GM10248 (cell line): ENCODE measurements at regions not wholly inside any gene's neighbourhood (a gene's known extent, or its start where the extent isn't known, plus 50 kb on each side); places are given as distances from the start of the nearest gene placed in this dataset.

Source experiments
- CTCF ChIA-PET: fragments of 300-600 bp; sonication (Branson Sonifier 250); formaldehyde crosslinking; extraction: SDS; loops from one replicate; lab custom pipeline; 2021; ENCODE audit warnings: antibody characterized with exemption; lab: Yijun Ruan, JAX
- POLR2A ChIA-PET: fragments of 350-650 bp; sonication (Branson Sonifier 250); formaldehyde crosslinking; extraction: SDS; loops from one replicate; lab custom pipeline; 2020; ENCODE audit warnings: antibody characterized with exemption; lab: Yijun Ruan, JAX
- DNase-seq: peaks from one replicate; pipeline ENCODE4 v3.0.0; 2012; ENCODE audit errors: extremely low spot score
- CTCF ChIP-seq: IDR thresholded peaks from 2 replicates; pipeline ENCODE4 v1.5.1; 2012; ENCODE audit warnings: mild to moderate bottlenecking, low read depth; ENCODE audit errors: extremely low read depth, missing control alignments, control extremely low read depth

DNA sequence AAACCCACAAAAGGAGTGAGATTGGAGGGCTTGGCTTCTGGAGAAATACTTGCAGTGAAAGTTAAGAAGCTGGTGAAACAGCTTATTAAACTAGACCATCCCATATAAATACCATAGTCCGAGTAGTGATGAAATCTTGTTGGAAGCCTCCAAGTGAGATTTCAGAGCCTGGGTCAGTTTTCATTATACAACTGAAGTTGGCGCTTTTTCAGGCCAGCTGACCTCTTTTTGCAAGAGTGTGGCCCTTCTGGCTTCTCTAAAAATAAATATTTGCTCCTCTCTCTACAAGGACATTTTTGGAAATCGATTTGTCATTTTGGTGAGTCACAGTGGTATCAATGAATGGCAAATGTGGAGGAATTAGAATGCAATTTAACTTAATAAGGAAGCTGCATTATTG lies 51.2 kb upstream of the THRB start:
- no peak for TF ChIP-seq CTCF
- CTCF ChIA-PET = no interaction called here
- POLR2A ChIA-PET = no interaction called here
- no peak for DNase-seq

GRCh38 chr3:24548278-24548677 lies 53.6 kb upstream of the THRB start:
- TF ChIP-seq CTCF = no peak
- no peak for DNase-seq
- ChIA-PET CTCF (interaction anchor here (1.1 to 1.5 kb wide), 4 partner anchors 14 to 1979 kb away, joined by 3 to 4 read pairs (median 4); no protein-coding TSS in a partner anchor), POLR2A (no interaction called here)

- no peak for DNase-seq
- POLR2A ChIA-PET = no interaction called here
- TF ChIP-seq CTCF = no peak
- CTCF ChIA-PET = interaction anchor here (1.2 kb wide), 1 partner anchor 11 kb away, joined by 3 read pairs; no protein-coding TSS in a partner anchor
Observed at GRCh38 chr3:24550588-24550987, 55.9 kb upstream of the THRB start.

DNA sequence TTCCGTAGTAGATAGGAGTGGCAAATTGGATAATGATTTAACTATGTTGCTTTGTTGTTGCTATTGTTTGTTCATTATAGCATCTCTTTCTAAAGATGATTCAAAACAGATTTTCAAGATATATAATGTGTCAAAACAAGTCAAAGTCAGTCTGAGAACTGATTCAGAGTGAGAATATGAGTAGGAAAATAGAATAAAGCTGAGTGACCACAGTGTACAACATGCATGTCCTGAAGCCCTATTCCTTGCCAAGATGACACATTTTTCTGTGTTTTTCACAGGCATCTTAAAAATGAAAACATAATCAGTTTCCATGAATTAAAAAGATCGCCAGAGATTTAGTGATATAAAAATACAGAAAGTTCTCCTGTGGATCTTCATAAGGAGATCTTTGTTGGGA lies 57.0 kb upstream of the THRB start:
- ChIA-PET POLR2A (no interaction called here), CTCF (interaction anchor here (1.2 to 1.8 kb wide), 2 partner anchors 10 to 15 kb away, joined by 3 to 4 read pairs; no protein-coding TSS in a partner anchor)
- no peak for TF ChIP-seq CTCF
- DNase-seq = no peak

- POLR2A ChIA-PET = no interaction called here
- CTCF ChIA-PET = interaction anchor here (0.8 to 1.5 kb wide), 4 partner anchors 11 to 25 kb away, joined by 3 to 4 read pairs (median 4); no protein-coding TSS in a partner anchor
- TF ChIP-seq CTCF = no peak
- DNase-seq = no peak
Observed at GRCh38 chr3:24562895-24563294, 68.2 kb upstream of the THRB start.

DNA sequence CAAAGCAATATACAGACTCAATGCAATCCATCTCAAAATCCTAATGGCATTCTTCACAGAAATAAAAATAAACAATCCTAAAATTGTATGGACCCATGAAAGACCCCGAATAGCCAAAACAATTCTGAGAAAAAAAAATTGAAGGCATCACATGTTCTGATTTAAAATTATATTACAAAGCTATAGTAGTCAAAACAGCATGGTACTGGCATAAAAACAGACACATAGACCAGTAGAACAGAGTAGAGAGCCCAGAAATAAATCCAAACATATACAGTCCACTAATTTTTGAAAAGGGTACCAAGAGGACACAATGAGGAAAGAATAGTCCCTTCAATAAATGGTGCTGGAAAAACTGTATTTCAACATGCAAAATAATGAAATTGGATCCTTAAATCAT lies 70.4 kb upstream of the THRB start:
- ChIA-PET CTCF (no interaction called here), POLR2A (no interaction called here)
- TF ChIP-seq CTCF = no peak
- no peak for DNase-seq
